CD4-positive, alpha-beta T cell treated with Interleukin-10 for 1 hour (primary cell): ENCODE measurements at regions not wholly inside any gene's neighbourhood (a gene's known extent, or its start where the extent isn't known, plus 50 kb on each side); places are given as distances from the start of the nearest gene placed in this dataset.
A peak's percentile ranks its signal among the peaks of the same experiment; 100 is the strongest.

ENCODE experiments used
- DNase-seq: peaks from one replicate; pipeline ENCODE4 v3.0.0-alpha.2; 2020

- DNase-seq: no peak
Observed at GRCh38 chr4:32544846-32545245, 1824.7 kb downstream of the PCDH7 start.

DNA sequence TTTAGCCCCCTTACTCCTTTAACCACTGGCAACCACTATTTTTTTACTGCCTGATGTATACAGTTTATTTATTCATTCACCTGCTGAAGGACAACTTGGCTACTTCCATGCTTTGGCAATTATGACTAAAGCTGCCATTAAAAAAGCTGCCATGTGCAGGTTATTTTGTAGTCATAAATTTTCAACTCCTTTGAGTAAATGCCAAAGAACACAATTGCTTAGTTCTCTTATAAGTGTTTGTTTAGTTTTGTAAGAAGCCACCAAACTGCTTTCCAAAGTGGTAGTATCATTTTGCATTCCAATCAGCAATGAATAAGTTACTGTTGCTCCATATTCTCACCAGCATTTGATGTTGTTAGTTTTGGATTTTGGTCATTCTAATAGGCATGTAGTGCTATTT, 1831.8 kb downstream of the PCDH7 start:
- DNase-seq: no peak

- DNase-seq: no peak
Observed at GRCh38 chr4:32560306-32560705, 1840.1 kb downstream of the PCDH7 start.

- DNase-seq: no peak
Observed at GRCh38 chr4:32562010-32562409, 1841.8 kb downstream of the PCDH7 start.

- DNase-seq: no peak
Observed at GRCh38 chr4:32564626-32565025, 1844.5 kb downstream of the PCDH7 start.

GRCh38 chr4:32569861-32570260, 1849.7 kb downstream of the PCDH7 start:
- peak; percentile 6 for DNase-seq

DNA sequence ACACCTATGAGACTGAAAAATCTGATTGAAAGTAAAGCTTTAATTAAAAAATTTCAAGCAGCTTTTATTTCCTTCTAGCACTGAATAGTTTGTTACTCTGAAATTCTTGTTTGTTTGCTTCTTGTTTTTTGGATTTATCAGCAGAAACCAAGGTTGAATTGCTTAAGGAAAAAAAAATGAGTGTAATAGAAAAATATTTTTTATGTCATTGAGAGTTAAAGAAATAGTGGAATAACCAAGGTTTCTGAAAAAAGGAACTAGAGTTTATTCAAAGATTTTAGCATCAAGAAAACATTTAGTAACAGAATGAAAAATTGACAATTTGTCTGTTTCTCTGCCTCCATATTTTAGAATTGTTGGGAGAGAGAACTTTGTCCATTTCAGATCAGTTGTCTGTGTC, 1852.2 kb downstream of the PCDH7 start:
- no peak for DNase-seq

DNA sequence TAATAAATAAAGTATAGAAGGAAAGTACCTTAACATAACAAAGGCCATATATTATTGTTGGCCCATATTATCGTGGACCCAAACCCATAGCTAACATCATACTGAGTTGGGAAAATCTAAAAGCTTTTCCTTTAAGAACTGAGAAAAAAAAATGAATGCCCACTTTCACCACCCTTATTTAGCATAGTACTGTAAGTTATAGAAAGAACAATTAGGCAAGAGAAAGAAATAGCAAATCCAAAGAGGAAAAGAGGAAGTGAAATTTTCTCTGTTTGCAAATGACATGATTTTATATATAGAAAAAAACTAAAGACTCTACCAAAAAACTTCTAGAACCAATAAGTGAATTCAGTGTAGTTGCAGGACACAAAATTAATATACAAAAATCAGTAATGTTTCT, 1854.6 kb downstream of the PCDH7 start:
- DNase-seq: no peak

- DNase-seq: no peak
Observed at GRCh38 chr4:32589097-32589496, 1868.9 kb downstream of the PCDH7 start.

GRCh38 chr4:32589853-32590252, 1869.7 kb downstream of the PCDH7 start:
- DNase-seq: no peak

DNA sequence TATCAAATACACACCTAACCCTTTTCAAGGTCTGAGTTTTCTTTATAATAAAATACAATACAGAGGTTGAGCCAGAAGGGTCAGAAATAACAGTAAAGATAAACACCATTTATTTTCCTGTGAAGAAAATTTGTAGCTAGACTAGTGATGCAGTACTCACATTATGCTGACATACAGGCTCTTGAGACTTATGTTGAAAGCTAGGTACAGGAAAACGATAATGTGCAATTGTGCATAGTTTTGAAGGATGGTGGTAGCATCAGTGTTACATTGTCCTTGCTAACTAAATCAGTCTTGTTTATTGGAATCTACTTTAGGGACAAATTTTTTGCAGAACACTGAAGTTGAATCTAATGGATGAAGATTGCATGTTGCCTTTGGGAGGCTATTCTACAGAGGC, 1877.2 kb downstream of the PCDH7 start:
- no peak for DNase-seq

DNA sequence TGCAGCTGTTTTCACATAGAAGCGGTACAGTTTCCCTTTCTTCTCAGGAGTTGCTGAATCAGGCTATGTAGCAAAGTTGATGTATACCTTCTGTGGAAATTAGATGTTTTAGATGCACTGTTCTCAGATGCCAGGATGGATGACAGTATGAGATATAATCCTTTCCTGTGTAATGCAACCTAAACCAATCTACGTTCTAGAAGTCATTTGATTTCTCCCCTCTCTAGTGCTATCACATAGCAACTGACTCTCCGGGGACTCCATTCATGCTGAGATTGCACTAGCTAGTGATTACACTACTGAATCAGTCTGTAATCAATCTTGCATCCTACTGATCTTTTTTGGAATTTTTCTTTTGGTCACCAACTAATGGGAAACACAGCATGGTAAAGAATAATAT, 1881.7 kb downstream of the PCDH7 start:
- DNase-seq: no peak

GRCh38 chr4:32607978-32608377, 1887.8 kb downstream of the PCDH7 start:
- DNase-seq: no peak

DNA sequence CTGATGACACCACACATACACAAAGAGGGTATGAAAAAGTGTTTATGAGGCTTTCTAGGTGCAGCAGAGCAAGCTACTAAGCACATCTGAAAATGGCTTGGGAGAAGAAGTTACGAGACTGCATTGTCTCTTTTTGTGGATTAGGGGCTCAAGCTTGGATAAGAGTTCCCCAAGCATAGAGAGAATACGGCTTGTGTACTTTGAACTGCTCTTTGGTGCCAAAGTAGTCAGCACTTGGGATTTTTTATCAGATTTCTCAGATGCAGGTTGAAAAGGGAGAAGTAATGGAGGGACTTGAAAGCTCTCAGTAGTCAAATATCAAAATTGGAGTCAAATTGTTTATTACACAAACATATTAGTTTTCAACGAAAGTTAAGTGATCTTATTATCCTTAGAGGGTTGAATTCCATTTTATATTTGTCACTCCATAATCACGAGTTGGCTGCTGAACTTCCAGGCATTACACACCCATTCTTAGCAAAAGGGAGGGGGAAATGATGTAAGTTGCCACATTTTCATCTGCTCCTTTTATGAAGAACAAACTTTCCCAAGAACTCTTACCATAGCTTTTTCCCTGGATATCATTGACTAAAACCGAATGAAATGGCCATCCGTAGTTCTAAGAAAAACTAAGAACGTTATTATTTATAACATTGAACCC, 1904.9 kb downstream of the PCDH7 start:
- no peak for DNase-seq

DNA sequence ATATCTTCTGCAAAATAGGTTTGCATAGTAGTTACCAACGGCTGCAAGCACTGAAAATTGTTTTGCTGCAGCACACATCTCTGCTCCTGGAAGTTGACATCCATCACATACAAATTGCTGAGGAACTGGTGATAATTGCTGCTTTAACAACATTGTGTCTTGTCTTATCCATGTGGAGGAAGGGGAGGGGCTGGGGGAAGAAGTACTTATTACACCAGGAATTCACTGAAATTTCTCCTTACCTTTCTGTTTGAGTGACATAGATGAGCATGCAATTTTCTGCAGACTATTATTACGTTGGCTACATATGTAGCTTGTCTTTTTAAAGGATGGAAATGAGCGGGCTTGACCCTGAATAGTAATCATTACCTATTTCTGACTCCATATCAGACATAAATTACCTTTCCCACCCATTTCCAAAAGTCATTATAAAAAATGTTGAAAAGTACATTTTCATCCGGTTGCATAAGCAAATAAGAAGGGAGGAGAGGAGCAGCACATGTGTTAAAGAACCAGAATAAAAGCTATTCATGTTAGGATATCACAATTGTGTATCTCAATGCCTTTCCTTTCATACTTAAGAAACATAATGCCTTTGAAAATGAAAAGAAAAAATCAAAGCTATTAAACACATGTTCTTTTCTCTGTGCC, 1905.6 kb downstream of the PCDH7 start:
- no peak for DNase-seq

DNA sequence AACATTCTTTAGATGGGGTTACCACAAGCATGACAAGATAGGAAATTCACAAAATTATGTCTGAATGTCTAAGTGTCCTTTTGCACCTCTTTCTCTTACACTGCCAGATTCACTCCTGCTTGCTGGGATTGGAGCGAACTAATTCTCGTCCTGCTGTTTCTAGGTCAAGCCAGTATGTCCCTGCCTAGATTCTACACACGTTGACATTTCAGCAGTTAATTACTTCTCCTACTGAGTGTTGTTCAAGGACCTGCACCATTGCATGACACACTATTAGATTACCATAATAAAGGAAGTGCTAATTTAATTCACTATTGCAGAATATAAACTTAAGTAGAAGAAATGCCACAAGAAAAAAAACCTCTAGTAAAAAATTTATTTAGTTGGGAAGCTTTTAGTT, 1911.7 kb downstream of the PCDH7 start:
- DNase-seq: no peak

DNA sequence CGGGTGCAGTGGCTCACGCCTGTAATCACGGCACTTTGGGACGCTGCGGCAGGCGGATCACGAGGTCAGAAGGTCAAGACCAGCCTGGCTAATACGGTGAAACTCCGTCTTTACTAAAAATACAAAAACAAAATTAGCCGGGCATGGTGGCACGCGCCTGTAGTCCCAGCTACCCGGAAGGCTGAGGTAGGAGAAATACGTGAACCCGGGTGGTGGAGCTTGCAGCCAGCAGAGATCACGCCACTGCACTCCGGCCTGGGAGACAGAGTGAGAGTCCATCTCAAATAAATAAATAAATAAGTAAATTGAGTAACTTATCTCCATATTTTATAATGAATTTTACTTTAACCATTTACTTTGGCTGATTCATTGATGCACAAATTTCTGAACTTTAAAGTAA, 1913.3 kb downstream of the PCDH7 start:
- DNase-seq: no peak

DNA sequence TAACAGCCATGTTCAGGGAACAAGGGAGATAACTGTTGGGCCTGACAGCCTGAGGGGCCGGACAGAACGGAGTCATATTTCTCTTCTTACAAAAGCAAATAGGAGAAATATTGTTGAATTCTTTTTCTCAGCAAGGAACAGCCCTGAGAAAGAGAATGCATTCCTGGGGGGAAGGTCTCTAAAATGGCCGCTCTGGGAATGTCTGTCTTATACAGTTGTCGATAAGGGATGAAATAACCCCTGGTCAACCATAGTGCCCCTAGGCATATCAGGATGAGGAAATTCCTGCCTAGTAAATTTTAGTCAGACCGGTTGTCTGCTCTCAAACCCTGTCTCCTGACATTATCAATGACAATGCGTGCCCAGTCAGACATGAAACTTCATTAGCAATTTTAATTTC, 1925.5 kb downstream of the PCDH7 start:
- no peak for DNase-seq

- no peak for DNase-seq
Observed at GRCh38 chr4:32658019-32658418, 1937.8 kb downstream of the PCDH7 start.

DNA sequence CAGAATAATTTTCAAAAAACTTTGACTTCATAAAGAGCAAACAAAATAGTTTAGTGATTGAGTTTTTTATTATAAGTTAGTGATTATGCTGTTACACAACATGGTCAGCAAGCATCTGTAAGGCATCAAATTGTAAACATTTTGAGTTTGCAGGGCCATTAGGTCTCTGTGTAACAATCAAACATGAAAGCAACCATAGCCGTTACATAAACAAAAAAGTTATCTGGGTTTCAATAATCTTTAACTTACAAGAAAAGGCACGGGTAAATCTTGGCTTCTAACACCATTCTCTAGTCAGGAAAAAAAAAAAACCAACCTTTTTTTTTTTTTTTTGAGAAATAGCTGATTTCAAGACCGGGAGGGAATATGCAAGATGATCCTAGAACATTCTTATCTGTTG, 1941.1 kb downstream of the PCDH7 start:
- no peak for DNase-seq

GRCh38 chr4:32662803-32663202, 1942.6 kb downstream of the PCDH7 start:
- DNase-seq: no peak

DNA sequence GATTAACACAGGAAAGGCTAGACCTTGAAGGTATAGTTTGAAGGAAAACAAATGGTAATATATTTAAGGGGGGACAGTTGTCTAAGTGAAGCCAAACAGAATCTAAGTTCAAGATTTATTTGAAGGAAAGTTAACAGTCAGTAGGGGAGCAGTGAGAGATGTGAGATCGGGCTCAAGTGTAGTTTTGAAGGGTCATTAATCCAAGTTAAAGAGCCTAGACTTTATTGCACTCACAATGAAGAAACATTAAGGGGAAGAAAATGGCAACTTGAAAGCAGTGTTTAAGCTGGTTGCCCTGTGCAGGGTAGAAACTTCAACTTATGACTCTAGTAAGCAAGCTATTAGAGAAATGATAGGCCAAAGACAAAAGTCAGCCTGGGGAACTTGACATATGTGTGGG, 1952.2 kb downstream of the PCDH7 start:
- no peak for DNase-seq

DNA sequence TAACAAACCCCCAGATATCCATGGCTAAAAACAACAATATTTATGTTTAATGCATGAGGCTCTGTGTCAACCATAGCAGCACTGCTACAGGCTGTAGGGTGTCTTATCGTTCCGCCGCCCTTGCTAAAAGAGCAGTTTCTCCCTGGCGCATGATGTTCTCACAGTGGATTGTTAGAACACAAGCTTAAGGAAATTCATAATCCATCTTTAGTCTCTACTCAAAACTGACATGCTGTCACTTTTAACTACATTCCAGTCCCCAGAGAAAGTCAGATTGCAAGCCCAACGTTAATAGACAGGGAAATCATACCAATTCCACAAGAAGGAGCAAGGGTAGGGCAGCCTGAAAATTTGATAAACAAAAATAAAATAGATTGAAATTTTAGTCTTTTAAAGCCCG, 1960.8 kb downstream of the PCDH7 start:
- DNase-seq: no peak

GRCh38 chr4:32684160-32684559, 1964.0 kb downstream of the PCDH7 start:
- DNase-seq: no peak

DNA sequence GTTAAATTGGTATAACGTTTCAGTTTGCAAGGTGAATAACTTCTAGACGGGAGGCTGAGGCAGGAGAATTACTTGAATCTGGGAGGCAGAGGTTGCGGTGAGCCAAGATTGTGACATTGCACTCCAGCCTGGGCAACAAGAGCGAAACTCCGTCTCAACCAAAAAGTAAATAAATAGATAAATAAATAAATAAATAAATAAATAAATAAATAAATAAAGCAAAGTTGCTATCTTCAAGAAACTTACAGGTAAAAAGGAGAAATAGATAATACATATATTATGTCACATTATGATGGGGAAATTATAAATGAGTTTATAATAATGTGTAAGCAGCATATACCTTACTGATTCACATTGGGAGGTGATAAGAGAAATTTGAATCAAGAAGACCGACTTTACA, 1966.0 kb downstream of the PCDH7 start:
- DNase-seq: no peak
